ENCODE measurements at regions not wholly inside any gene's neighbourhood (a gene's known extent, or its start where the extent isn't known, plus 50 kb on each side); places are given as distances from the start of the nearest gene placed in this dataset.

DNA sequence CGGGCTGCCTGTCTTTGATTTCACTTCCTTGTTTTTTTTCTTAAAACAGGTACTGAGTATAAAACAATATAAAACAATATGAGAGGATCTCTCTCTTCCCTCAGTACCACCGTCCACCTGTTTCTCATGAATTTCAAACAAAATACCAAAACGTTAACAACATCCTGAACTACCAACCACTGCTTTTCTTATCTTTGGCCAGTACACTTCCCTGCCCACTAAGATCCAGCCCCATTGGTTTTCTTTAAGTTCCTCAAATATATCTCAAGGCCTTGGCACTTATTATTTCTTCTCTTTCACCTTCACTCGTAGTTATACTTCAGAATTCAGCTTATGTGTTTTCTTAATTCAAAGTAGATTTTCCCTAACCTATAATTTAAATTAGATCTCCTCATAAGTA, 370.2 kb upstream of the GRIA3 start:
- no peak overlapping the region for H3K27ac ChIP-seq
- TF ChIP-seq, protein P1, sequence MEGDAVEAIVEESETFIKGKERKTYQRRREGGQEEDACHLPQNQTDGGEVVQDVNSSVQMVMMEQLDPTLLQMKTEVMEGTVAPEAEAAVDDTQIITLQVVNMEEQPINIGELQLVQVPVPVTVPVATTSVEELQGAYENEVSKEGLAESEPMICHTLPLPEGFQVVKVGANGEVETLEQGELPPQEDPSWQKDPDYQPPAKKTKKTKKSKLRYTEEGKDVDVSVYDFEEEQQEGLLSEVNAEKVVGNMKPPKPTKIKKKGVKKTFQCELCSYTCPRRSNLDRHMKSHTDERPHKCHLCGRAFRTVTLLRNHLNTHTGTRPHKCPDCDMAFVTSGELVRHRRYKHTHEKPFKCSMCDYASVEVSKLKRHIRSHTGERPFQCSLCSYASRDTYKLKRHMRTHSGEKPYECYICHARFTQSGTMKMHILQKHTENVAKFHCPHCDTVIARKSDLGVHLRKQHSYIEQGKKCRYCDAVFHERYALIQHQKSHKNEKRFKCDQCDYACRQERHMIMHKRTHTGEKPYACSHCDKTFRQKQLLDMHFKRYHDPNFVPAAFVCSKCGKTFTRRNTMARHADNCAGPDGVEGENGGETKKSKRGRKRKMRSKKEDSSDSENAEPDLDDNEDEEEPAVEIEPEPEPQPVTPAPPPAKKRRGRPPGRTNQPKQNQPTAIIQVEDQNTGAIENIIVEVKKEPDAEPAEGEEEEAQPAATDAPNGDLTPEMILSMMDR (conservative IDR thresholded peaks at IDR 0.05): no peak

DNA sequence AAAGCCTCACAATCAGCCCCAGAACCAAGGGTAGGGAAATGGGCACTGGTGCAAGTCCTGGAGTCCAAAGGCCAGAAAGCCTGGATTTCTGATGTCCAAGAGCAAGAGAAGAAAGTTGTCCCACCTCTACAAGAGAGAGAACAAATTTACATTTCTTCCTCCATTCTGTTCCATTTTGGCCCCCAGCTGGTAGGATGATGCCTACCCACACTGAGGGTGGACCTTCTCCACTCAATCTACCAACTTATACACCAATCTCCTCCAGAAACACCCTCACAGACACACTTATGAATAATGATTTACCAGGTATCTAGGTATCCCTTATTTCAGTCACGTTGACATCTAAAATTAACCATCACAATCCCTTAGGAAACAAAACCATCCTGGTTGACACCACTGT, 367.8 kb upstream of the GRIA3 start:
- TF ChIP-seq, protein P1 (conservative IDR thresholded peaks at IDR 0.05): no peak
- H3K27ac ChIP-seq: no peak overlapping the region

DNA sequence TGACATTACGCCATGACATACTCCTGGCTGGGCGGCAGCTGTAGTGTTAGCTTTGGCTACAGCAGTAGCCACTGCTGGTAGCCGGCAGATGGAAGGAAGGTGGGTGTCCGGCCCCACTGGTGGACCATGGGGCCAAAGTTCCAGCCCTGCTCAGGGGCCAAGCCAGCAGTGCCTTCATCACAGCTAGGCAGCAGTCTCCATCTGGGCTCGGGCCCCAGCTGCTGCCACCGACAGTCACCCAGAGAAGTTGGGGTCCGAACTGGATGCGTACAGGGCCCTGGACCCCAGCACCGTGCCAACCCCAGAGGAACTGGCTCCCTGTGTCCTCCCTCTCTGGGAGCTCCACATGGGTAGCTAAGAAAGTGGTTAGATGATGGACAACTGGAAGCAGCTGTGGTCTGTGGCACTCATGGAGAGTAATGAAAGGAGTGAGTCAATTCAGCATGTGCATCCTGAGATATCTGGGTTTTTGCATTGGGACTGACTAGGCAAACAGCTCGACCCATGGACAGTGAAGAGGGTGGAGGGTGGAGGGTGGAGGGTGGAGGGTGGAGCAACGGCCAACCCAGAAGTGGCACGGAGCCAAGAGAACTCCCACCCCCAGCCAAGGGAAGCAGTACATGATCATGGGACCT, 366.6 kb upstream of the GRIA3 start:
- TF ChIP-seq, protein P1 (conservative IDR thresholded peaks at IDR 0.05): no peak
- no peak overlapping the region for H3K27ac ChIP-seq

DNA sequence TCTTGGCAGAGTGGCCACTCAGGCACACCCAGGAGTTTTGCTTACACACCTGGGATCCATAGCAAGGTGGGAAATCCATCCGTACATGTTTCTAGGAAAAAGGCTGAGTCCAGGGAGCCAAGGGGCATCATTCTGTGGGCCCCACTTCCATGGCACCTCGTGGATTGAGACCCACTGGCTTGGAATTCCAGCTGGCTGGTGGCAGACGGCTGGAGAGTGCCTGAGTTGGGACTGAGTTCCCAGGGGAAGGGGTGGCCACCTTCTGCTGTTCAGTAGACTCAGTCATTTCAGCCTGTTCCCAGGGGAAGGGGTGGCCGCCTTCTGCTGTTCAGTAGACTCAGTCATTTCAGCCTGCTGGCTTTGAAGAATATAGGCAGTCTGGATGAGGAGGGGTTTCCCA, 366.0 kb upstream of the GRIA3 start:
- TF ChIP-seq, protein P1 (conservative IDR thresholded peaks at IDR 0.05): no peak

DNA sequence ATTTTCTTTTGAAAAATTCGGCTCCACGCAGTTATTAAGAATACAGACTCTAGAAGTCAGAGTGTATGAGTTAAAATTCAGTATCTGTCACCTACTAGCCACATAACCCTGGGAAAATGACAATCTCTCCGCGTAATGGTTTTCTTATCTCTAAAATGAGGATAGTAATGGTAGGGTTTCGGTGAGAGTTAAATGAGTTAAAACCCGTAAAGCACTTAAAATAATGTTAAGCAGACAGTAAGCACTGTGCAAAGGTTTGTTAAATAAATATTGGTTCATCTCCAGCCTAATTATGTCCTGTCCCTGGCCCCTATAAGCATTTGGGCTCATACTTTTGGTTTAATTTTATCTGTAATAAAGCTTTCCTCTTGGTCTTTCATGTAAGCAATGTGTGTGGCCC, 350.8 kb upstream of the GRIA3 start:
- H3K27ac ChIP-seq: no peak overlapping the region
- TF ChIP-seq, protein P1 (conservative IDR thresholded peaks at IDR 0.05): no peak

More for the DNA sequence above, 366.0 kb upstream of the GRIA3 start:
- no peak overlapping the region for H3K27ac ChIP-seq

DNA sequence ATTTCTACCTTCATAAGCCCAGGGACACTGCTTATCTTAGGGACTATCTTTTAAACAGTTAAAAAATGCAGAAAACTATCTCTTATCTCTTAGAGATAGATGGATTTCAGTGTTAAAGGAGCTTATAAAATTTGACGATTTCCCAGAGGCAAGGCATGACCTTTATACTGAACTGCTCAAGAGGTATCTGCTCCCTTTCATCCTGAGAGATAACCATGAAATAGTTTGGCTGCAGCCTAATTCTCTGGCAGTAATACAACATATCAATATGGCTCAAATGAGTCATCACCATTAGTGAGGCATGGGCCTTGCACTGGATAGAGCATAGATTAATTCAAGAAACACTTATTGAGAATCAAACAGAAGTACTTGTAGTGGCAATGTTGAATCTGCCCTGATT, 348.2 kb upstream of the GRIA3 start:
- TF ChIP-seq, protein P1 (conservative IDR thresholded peaks at IDR 0.05): no peak
- no peak overlapping the region for H3K27ac ChIP-seq

DNA sequence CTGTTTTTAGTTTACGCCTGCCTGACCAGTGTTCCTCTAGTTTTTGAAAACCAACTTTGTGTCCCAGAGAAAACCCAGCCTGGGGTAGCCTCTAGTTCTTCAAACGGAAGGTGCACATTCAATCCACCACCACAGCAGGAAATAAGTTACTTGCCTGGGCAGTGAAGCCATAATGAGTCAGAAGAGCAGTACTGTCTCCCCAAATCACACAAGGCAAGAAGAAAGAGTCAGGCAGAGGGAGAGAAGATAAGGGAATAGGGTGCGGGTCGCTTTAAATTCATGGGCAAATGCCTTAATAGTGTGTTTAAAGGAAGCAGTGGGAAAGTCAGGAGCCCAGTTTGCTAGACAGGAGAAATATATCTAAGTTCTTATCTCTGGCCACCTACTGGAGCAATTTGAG, 333.8 kb upstream of the GRIA3 start:
- TF ChIP-seq, protein P1 (conservative IDR thresholded peaks at IDR 0.05): no peak
- H3K27ac ChIP-seq: no peak overlapping the region
